GM23338 (cell line): ENCODE measurements at regions not wholly inside any gene's neighbourhood (a gene's known extent, or its start where the extent isn't known, plus 50 kb on each side); places are given as distances from the start of the nearest gene placed in this dataset.

Source experiments
- ATAC-seq: fragments of 200-7000 bp; cut with Tn5 transposase; 3 replicates; pipeline ENCODE4 v1.9.1; 2020
- DNase-seq: peaks from one replicate; pipeline ENCODE4 v3.0.0-alpha.2; 2015; ENCODE audit warnings: low spot score
- H2AFZ ChIP-seq: fragments of 200-600 bp; sonication (generic); 2 replicates; pipeline ENCODE4 v1.8.0; 2016; ENCODE audit warnings: antibody characterized with exemption, mild to moderate bottlenecking, moderate library complexity
- H3F3A ChIP-seq: fragments of 200-600 bp; sonication (generic); replicated peaks from 2 replicates; pipeline ENCODE4 v1.8.0; 2017; ENCODE audit warnings: antibody characterized with exemption, mixed run types, low read depth
- H3K27ac ChIP-seq: fragments of 200-600 bp; sonication (generic); 2 replicates; pipeline ENCODE4 v1.6.1; 2016; ENCODE audit warnings: low read depth
- H3K27me3 ChIP-seq: fragments of 200-600 bp; sonication (generic); 2 replicates; pipeline ENCODE4 v1.8.0; 2016; ENCODE audit warnings: mild to moderate bottlenecking, mixed run types, moderate library complexity; ENCODE audit not compliant: insufficient read depth
- H3K36me3 ChIP-seq: fragments of 200-600 bp; sonication (generic); 2 replicates; pipeline ENCODE4 v1.8.0; 2016; ENCODE audit warnings: mild to moderate bottlenecking; ENCODE audit not compliant: insufficient read depth
- H3K4me1 ChIP-seq: fragments of 200-600 bp; sonication (generic); 2 replicates; pipeline ENCODE4 v1.8.0; 2016; ENCODE audit warnings: mild to moderate bottlenecking, moderate library complexity; ENCODE audit not compliant: insufficient read depth
- H3K4me2 ChIP-seq: fragments of 200-600 bp; sonication (generic); 2 replicates; pipeline ENCODE4 v1.7.1; 2017; ENCODE audit warnings: mixed run types
- H3K4me3 ChIP-seq: fragments of 200-600 bp; sonication (generic); 2 replicates; pipeline ENCODE4 v1.6.1; 2016; ENCODE audit warnings: mixed run types
- H3K79me2 ChIP-seq: fragments of 200-600 bp; sonication (generic); replicated peaks from 2 replicates; pipeline ENCODE4 v1.8.0; 2017; ENCODE audit warnings: mild to moderate bottlenecking; ENCODE audit not compliant: insufficient read depth
- H3K9me2 ChIP-seq: fragments of 200-600 bp; sonication (generic); 2 replicates; pipeline ENCODE4 v1.8.0; 2017; ENCODE audit not compliant: insufficient read depth
- H4K20me1 ChIP-seq: fragments of 200-600 bp; sonication (generic); replicated peaks from 2 replicates; pipeline ENCODE4 v1.8.0; 2017; ENCODE audit warnings: mild to moderate bottlenecking; ENCODE audit not compliant: insufficient read depth
- H3K27ac Mint-ChIP-seq: 2 replicates; pipeline ENCODE4 v1.8.0; 2020; ENCODE audit warnings: inconsistent platforms, mild to moderate bottlenecking, moderate library complexity, mixed read lengths
- H3K27me3 Mint-ChIP-seq: 3 replicates; pipeline ENCODE4 v1.8.0; 2022; ENCODE audit warnings: low read depth, mild to moderate bottlenecking, moderate library complexity, mixed read lengths, inconsistent platforms; ENCODE audit not compliant: insufficient read depth, poor library complexity
- H3K36me3 Mint-ChIP-seq: 3 replicates; pipeline ENCODE4 v1.8.0; 2021; ENCODE audit warnings: low read depth, mild to moderate bottlenecking, inconsistent platforms, moderate library complexity, mixed read lengths
- H3K4me1 Mint-ChIP-seq: 3 replicates; pipeline ENCODE4 v1.8.0; 2020; ENCODE audit warnings: mild to moderate bottlenecking, inconsistent platforms, mixed read lengths
- H3K4me3 Mint-ChIP-seq: 3 replicates; pipeline ENCODE4 v1.8.0; 2021; ENCODE audit warnings: moderate library complexity, mild to moderate bottlenecking, inconsistent platforms, mixed read lengths
- H3K9me3 Mint-ChIP-seq: 3 replicates; pipeline ENCODE4 v1.8.0; 2020; ENCODE audit warnings: moderate library complexity, mild to moderate bottlenecking, inconsistent platforms, mixed read lengths
- CREB1 ChIP-seq: fragments of 250-450 bp; sonication (Bioruptor Pico); IDR thresholded peaks from 2 replicates; pipeline ENCODE4 v1.5.0; 2020; ENCODE audit warnings: low read depth, mild to moderate bottlenecking, moderate library complexity
- EZH2 ChIP-seq: fragments of 200-600 bp; sonication (generic); IDR thresholded peaks from one replicate; pipeline ENCODE4 v1.8.0; 2017; ENCODE audit warnings: antibody characterized with exemption, mild to moderate bottlenecking, low read depth; ENCODE audit not compliant: unreplicated experiment
- EZH2phosphoT487 ChIP-seq: fragments of 200-600 bp; sonication (generic); IDR thresholded peaks from one replicate; pipeline ENCODE4 v1.8.1; 2018; ENCODE audit warnings: antibody characterized with exemption; ENCODE audit not compliant: unreplicated experiment
- NANOG ChIP-seq: IDR thresholded peaks from 2 replicates; pipeline ENCODE4 v1.6.1; 2016; ENCODE audit warnings: antibody characterized with exemption, borderline replicate concordance
- POLR2AphosphoS5 ChIP-seq: IDR thresholded peaks from 2 replicates; pipeline ENCODE4 v1.6.1; 2016; ENCODE audit warnings: antibody characterized with exemption, low read depth
- ZNF114 ChIP-seq: fragments of 250-450 bp; sonication (Bioruptor Pico); IDR thresholded peaks from 2 replicates; pipeline ENCODE4 v1.5.0; 2020; ENCODE audit warnings: mild to moderate bottlenecking, moderate library complexity
- ZNF331 ChIP-seq: fragments of 250-450 bp; sonication (Bioruptor Pico); IDR thresholded peaks from 2 replicates; pipeline ENCODE4 v1.5.0; 2020; ENCODE audit warnings: low read depth, mild to moderate bottlenecking, moderate library complexity
- TF ChIP-seq, protein P1 (sequence below): IDR thresholded peaks from 2 replicates; pipeline ENCODE4 v1.6.1; 2016; ENCODE audit warnings: antibody characterized with exemption
- TF ChIP-seq, protein P2 (sequence below), 2 experiments: fragments of 200-600 bp in 1 of 2; sonication (generic) in 1 of 2; conservative IDR thresholded peaks; 2 replicates each; pipeline versions ENCODE4 v1.5.1 to v1.6.1; 2016 to 2017; ENCODE audit warnings: antibody characterized with exemption in 2 of 2, low read depth in 2 of 2, mild to moderate bottlenecking in 2 of 2, moderate library complexity in 1 of 2
- TF ChIP-seq, protein P3 (sequence below): IDR thresholded peaks from one replicate; pipeline ENCODE4 v1.6.1; 2018; ENCODE audit warnings: antibody characterized with exemption; ENCODE audit not compliant: unreplicated experiment

DNA sequence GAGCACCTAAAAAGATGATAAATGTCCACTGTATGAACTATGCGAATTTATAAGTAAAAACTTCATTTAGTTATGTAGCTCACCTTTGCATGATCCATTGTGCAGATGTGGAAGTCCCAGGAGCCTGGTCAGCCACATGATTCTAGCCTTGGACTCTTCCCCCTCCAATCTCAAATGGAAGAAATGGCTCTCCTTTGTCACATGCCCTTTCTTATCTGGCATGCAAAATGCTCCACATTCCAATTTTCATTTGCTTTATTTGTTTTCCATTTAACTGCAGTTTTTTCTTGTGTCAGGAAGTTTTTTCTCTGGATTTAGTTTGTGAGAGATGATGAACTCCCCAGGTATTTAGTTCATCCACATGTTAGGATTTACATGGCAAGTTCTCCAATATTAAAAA lies 73.8 kb downstream of the DYRK2 start:
- no peaks in the 10 kb centered on the region for H3K27me3 ChIP-seq
- H3K36me3 ChIP-seq: no peaks in the 10 kb centered on the region
- 0 out of 2 replicates have a peak, but pooled peaks cover 5% of the 10 kb centered on the region for H3K9me2 ChIP-seq
- H2AFZ ChIP-seq: no peak overlapping the region
- H3K4me3 Mint-ChIP-seq: no peak overlapping the region
- H3K27ac Mint-ChIP-seq: no peak overlapping the region
- no peak overlapping the region for H3K27ac ChIP-seq
- no peaks in the 10 kb centered on the region for H4K20me1 ChIP-seq
- no peak overlapping the region for H3K4me3 ChIP-seq
- no peaks in the 10 kb centered on the region for H3K79me2 ChIP-seq
- no peaks in the 10 kb centered on the region for H3K4me1 ChIP-seq
- H3F3A ChIP-seq: no peaks in the 10 kb centered on the region
- TF ChIP-seq POLR2AphosphoS5 (no peak), CREB1 (CRISPR knock-in tag) (no peak), EZH2phosphoT487 (no peak), ZNF114 (CRISPR knock-in tag) (no peak), EZH2 (no peak)
- TF ChIP-seq, protein P1, sequence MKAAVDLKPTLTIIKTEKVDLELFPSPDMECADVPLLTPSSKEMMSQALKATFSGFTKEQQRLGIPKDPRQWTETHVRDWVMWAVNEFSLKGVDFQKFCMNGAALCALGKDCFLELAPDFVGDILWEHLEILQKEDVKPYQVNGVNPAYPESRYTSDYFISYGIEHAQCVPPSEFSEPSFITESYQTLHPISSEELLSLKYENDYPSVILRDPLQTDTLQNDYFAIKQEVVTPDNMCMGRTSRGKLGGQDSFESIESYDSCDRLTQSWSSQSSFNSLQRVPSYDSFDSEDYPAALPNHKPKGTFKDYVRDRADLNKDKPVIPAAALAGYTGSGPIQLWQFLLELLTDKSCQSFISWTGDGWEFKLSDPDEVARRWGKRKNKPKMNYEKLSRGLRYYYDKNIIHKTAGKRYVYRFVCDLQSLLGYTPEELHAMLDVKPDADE: no peak
- TF ChIP-seq, protein P2, sequence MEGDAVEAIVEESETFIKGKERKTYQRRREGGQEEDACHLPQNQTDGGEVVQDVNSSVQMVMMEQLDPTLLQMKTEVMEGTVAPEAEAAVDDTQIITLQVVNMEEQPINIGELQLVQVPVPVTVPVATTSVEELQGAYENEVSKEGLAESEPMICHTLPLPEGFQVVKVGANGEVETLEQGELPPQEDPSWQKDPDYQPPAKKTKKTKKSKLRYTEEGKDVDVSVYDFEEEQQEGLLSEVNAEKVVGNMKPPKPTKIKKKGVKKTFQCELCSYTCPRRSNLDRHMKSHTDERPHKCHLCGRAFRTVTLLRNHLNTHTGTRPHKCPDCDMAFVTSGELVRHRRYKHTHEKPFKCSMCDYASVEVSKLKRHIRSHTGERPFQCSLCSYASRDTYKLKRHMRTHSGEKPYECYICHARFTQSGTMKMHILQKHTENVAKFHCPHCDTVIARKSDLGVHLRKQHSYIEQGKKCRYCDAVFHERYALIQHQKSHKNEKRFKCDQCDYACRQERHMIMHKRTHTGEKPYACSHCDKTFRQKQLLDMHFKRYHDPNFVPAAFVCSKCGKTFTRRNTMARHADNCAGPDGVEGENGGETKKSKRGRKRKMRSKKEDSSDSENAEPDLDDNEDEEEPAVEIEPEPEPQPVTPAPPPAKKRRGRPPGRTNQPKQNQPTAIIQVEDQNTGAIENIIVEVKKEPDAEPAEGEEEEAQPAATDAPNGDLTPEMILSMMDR (conservative IDR thresholded peaks at IDR 0.05; ENCODE audit: low read depth in 2 of 2): no peak
- TF ChIP-seq, protein P3, sequence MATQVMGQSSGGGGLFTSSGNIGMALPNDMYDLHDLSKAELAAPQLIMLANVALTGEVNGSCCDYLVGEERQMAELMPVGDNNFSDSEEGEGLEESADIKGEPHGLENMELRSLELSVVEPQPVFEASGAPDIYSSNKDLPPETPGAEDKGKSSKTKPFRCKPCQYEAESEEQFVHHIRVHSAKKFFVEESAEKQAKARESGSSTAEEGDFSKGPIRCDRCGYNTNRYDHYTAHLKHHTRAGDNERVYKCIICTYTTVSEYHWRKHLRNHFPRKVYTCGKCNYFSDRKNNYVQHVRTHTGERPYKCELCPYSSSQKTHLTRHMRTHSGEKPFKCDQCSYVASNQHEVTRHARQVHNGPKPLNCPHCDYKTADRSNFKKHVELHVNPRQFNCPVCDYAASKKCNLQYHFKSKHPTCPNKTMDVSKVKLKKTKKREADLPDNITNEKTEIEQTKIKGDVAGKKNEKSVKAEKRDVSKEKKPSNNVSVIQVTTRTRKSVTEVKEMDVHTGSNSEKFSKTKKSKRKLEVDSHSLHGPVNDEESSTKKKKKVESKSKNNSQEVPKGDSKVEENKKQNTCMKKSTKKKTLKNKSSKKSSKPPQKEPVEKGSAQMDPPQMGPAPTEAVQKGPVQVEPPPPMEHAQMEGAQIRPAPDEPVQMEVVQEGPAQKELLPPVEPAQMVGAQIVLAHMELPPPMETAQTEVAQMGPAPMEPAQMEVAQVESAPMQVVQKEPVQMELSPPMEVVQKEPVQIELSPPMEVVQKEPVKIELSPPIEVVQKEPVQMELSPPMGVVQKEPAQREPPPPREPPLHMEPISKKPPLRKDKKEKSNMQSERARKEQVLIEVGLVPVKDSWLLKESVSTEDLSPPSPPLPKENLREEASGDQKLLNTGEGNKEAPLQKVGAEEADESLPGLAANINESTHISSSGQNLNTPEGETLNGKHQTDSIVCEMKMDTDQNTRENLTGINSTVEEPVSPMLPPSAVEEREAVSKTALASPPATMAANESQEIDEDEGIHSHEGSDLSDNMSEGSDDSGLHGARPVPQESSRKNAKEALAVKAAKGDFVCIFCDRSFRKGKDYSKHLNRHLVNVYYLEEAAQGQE: no peak
- no peaks in the 10 kb centered on the region; the same call in 2 of the 3 replicates for H3K36me3 Mint-ChIP-seq
- no peak for DNase-seq
- no peaks in the 10 kb centered on the region for H3K27me3 Mint-ChIP-seq
- no peaks in the 10 kb centered on the region for H3K9me3 Mint-ChIP-seq
- ATAC-seq: no peak
- H3K4me1 Mint-ChIP-seq: no peaks in the 10 kb centered on the region
- no peak overlapping the region for H3K4me2 ChIP-seq

DNA sequence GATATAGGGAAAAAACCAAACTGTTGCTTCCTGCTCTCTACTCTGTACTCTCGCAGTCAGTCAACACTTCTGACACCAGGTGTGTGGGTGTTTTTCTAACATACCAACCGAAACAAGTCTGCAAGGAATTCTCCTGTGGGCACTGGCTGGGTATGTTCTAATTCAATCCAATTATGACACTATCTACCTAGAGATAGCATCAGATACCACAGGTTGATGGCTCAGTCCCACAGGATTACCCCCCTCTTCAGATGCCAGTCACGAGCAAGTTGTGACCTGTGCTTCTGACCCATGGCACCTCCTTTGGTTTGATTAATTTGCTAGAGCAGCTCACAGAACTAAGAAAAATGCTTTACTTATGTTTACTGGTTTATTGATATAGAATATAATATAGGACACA lies 78.3 kb downstream of the DYRK2 start:
- no peak overlapping the region for H3K4me2 ChIP-seq
- no peak overlapping the region for H3K27ac ChIP-seq
- 0 out of 2 replicates have a peak, but pooled peaks cover 8% of the 10 kb centered on the region for H3K9me2 ChIP-seq
- H3K4me1 ChIP-seq: no peaks in the 10 kb centered on the region
- no peaks in the 10 kb centered on the region for H3K79me2 ChIP-seq
- no peak overlapping the region for H3K27ac Mint-ChIP-seq
- no peaks in the 10 kb centered on the region for H4K20me1 ChIP-seq
- no peaks in the 10 kb centered on the region for H3K27me3 Mint-ChIP-seq
- no peaks in the 10 kb centered on the region for H3K4me1 Mint-ChIP-seq
- no peak for ATAC-seq
- no peaks in the 10 kb centered on the region for H3K27me3 ChIP-seq
- H3K9me3 Mint-ChIP-seq: no peaks in the 10 kb centered on the region
- no peaks in the 10 kb centered on the region for H3K36me3 Mint-ChIP-seq
- no peaks in the 10 kb centered on the region for H3K36me3 ChIP-seq
- no peak overlapping the region for H2AFZ ChIP-seq
- no peak for DNase-seq
- H3K4me3 ChIP-seq: no peak overlapping the region
- H3F3A ChIP-seq: no peaks in the 10 kb centered on the region
- H3K4me3 Mint-ChIP-seq: no peak overlapping the region
- TF ChIP-seq ZNF114 (CRISPR knock-in tag) (no peak), EZH2phosphoT487 (no peak), NANOG (no peak), ZNF331 (CRISPR knock-in tag) (no peak)
- TF ChIP-seq, protein P3: no peak
